ENCODE measurements at regions not wholly inside any gene's neighbourhood (a gene's known extent, or its start where the extent isn't known, plus 50 kb on each side); places are given as distances from the start of the nearest gene placed in this dataset.

DNA sequence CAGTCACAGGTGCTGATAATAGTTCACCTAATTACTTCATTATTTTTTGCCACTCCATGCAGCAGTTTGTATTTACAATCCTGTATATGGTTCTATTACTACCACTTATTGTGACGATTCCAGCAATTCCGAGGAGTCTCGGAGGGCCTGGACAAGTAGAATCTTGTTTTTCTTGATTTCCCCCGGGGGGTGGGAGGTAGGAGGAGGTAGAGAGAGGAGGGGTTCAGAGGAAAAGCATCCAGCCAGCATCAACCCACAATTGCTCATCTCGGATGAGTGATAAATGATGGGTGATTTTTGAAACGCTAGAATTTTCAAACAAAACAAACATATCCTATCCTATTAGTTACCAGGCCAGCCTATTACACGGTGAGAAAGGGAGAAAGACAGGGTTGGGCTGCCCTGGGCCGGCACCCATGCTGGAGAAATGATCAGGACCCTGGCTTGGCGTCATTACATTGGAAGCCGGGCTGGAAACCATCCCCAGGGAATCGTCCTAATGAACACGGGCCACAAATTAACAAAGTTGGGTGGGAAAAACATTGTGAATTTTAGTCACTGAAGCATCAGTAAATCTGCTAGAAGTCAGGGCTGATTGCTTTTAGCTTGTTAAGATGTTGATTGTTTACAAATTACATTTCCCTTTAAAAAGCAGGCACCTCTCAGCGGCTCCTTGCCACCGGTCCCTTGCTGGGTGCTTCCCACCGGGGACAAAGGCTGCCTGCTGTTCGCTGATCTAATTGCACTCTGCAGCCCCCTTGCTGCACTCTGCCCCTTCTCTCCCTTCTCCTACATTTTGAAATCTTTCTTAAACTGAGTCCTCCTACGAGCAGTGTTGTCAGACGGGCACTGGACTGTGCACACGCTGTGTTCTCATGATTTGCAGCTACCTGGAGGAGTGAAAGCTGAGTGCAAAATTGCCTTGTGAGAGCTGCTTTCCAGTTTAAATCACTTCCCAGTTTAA is 95.5 kb downstream of the FAM204A start:
- no peaks in the 10 kb centered on the region for H3K36me3 ChIP-seq
- peaks cover 0 to 82% (median 63%) of the 10 kb centered on the region in 3 donors for H3K27me3 ChIP-seq
- H3K27ac ChIP-seq = no peak overlapping the region
- H3K4me1 ChIP-seq = peaks cover 0 to under 1% (median 0%) of the 10 kb centered on the region in 4 donors
- intact Hi-C loops (cut with DNase I; ENCODE audit: low total_unique reads) = no loop called here
- 13 to 20% (median 14%) methylated on average over 19 of the region's 19 CpGs for WGBS, 5 donors
- TF ChIP-seq EP300 (IDR thresholded peaks at IDR 0.05) = no peak
- TF ChIP-seq, protein P1, sequence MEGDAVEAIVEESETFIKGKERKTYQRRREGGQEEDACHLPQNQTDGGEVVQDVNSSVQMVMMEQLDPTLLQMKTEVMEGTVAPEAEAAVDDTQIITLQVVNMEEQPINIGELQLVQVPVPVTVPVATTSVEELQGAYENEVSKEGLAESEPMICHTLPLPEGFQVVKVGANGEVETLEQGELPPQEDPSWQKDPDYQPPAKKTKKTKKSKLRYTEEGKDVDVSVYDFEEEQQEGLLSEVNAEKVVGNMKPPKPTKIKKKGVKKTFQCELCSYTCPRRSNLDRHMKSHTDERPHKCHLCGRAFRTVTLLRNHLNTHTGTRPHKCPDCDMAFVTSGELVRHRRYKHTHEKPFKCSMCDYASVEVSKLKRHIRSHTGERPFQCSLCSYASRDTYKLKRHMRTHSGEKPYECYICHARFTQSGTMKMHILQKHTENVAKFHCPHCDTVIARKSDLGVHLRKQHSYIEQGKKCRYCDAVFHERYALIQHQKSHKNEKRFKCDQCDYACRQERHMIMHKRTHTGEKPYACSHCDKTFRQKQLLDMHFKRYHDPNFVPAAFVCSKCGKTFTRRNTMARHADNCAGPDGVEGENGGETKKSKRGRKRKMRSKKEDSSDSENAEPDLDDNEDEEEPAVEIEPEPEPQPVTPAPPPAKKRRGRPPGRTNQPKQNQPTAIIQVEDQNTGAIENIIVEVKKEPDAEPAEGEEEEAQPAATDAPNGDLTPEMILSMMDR (IDR thresholded peaks at IDR 0.05) = no peak
- no peak for TF ChIP-seq POLR2A (IDR thresholded peaks at IDR 0.05)
- TF ChIP-seq POLR2AphosphoS5 (IDR thresholded peaks at IDR 0.05) = no peak
- H3K4me3 ChIP-seq = no peak overlapping the region
- DNase-seq = no peak
- no peaks in the 10 kb centered on the region for H3K9me3 ChIP-seq

DNA sequence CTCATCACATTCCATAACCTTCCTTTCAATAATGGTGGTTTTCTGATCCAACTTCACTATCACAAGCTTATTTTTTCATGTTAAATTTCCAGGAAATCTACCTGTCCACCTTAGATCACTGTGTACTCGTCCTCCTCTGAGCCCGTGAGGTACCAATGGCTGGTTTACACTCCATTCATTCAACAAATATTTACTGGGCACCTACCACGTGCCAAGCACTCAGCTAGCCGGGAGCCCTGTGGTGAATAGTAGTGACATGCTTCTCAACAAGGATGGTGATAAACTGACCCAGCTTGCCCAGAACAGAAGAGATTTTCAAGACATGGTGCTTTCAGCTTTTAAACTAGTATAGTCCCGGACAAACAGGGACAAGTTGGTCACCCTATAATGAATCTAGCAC is 98.2 kb downstream of the FAM204A start:
- DNase-seq = no peak
- TF ChIP-seq, protein P1 (IDR thresholded peaks at IDR 0.05) = no peak
- TF ChIP-seq POLR2A (IDR thresholded peaks at IDR 0.05) = no peak
- no peak for TF ChIP-seq POLR2AphosphoS5 (IDR thresholded peaks at IDR 0.05)
- TF ChIP-seq EP300 (IDR thresholded peaks at IDR 0.05) = no peak
- Histone ChIP-seq H3K27ac (no peak overlapping the region), H3K4me1 (peaks cover 0 to 8% (median 3%) of the 10 kb centered on the region in 4 donors), H3K4me3 (no peak overlapping the region), H3K9me3 (no peaks in the 10 kb centered on the region), H3K36me3 (no peaks in the 10 kb centered on the region), H3K27me3 (peaks cover 0 to 94% (median 68%) of the 10 kb centered on the region in 3 donors)
- 32 to 47% (median 39%) methylated on average over 5 of the region's 5 CpGs for WGBS, 5 donors
- intact Hi-C loops (cut with DNase I; ENCODE audit: low total_unique reads) = loop anchor here (5.0 kb wide), 1 partner anchor 747 kb away; no protein-coding TSS in a partner anchor

DNA sequence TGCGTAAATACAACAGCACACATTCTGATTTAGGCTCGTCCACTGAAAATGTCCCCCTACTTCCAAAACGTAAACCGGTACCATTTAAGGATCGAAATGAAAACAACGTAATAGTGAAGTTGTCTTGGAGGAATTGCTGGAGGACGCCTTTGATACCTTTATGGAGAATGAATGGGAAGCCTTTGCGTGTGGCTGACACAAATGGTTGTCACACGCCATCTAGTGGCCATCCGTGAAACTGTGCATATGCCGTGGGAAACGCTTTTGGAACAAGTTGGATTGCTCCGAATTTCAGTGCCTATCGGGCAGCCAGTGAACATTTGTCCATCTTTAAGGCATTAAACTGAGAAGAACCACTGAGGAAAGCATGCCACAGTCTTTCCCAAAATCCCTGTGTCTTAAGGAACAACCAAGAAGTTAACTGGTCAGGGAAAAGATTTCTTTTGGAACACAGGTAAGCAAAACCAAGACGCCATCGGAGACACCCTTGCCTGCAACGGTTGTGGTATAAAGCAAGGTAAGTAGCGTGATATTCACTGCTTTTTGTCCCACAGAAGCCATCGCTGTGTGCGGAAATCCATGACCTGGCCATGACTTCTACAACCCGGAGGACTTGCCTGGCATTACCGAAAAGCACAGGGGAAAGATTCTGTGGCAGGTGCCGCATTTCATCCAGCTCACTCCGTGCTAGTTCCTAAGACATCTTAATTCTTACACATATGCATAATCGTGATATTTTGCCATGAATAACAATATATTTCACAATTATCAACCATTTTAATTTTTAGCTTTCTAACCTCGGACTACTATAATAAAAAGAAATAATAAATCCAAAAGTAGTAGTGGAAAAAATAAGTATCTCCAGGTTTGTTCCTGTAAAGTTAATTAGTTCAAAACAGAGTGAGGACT is 100.6 kb downstream of the FAM204A start:
- Histone ChIP-seq H3K36me3 (no peaks in the 10 kb centered on the region), H3K4me1 (peaks cover 0 to 8% (median 3%) of the 10 kb centered on the region in 4 donors), H3K27ac (no peak overlapping the region), H3K27me3 (peaks cover 0 to 95% (median 59%) of the 10 kb centered on the region in 3 donors), H3K9me3 (no peaks in the 10 kb centered on the region), H3K4me3 (no peak overlapping the region)
- TF ChIP-seq POLR2A (IDR thresholded peaks at IDR 0.05) = no peak
- TF ChIP-seq, protein P1 (IDR thresholded peaks at IDR 0.05) = peak in 5 of 7 experiments; percentile 84 to 91 (median 88)
- intact Hi-C loops (cut with DNase I; ENCODE audit: low total_unique reads) = loop anchor here (5.0 kb wide), 1 partner anchor 744 kb away; no protein-coding TSS in a partner anchor
- peak; percentile 79 to 93 for DNase-seq
- WGBS, 5 donors = 25 to 30% (median 26%) methylated on average over 26 of the region's 26 CpGs

DNA sequence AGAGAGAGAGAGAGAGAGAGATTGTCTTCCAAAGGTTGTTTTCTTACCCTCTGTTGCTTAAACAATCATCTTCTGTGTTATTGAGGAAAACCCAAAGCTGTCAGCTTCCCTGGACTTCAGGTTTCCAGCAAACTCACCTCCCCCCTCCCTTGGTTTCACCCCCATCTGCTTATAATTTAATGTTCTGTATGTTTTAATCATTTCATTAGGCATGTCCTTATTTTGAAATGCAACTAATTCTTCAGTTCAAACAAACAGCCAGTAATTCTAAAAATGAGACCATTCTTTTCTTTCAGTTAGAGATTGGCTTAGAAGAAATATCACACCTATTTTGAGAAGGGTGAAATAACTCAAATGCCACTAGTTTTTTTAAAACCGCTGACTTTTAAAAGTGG is 102.9 kb downstream of the FAM204A start:
- peaks cover 0 to 8% (median 3%) of the 10 kb centered on the region in 4 donors for H3K4me1 ChIP-seq
- TF ChIP-seq POLR2A (IDR thresholded peaks at IDR 0.05) (no peak), POLR2AphosphoS5 (IDR thresholded peaks at IDR 0.05) (no peak), EP300 (IDR thresholded peaks at IDR 0.05) (no peak)
- TF ChIP-seq, protein P1 (IDR thresholded peaks at IDR 0.05) = no peak
- H3K27ac ChIP-seq = no peak overlapping the region
- intact Hi-C loops (cut with DNase I; ENCODE audit: low total_unique reads) = no loop called here
- H3K36me3 ChIP-seq = no peaks in the 10 kb centered on the region
- no peaks in the 10 kb centered on the region for H3K9me3 ChIP-seq
- H3K4me3 ChIP-seq = no peak overlapping the region
- no peak for DNase-seq
- WGBS, 5 donors = 55 to 80% (median 69%) methylated on average over 1 of the region's 1 CpG
- peaks cover 0 to 94% (median 38%) of the 10 kb centered on the region in 3 donors for H3K27me3 ChIP-seq

All from stomach (tissue), 8 donors.